SK-N-MC (cell line): ENCODE measurements at regions not wholly inside any gene's neighbourhood (a gene's known extent, or its start where the extent isn't known, plus 50 kb on each side); places are given as distances from the start of the nearest gene placed in this dataset.

Source experiments
- EZH2 ChIP-seq: fragments of 200-600 bp; sonication (generic); IDR thresholded peaks from one replicate; pipeline ENCODE4 v1.6.1; 2017; ENCODE audit warnings: antibody characterized with exemption
- POLR2AphosphoS5 ChIP-seq: IDR thresholded peaks from 2 replicates; pipeline ENCODE4 v1.6.1; 2012; ENCODE audit warnings: mild to moderate bottlenecking, low read depth, low read length, borderline replicate concordance

DNA sequence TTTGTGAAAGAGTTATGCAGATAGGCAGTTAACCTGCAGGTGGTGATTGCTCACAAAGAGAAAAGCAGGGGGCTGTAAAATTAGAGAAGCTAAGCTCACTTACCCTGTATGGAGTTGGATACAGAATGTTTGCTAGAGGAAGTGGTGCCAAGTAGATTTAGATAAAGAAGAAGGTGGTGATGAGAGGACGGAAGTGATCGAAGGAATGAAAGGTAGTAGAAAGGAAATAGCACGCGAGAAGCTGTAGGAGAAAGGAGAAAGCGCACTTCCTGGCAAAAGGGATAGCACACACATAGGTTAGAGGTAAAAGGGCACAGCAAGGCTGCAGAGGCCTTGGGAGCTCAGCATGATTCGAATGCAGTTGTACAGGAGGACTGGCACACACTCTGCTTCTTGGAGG lies 87.3 kb upstream of the CTSC start:
- TF ChIP-seq POLR2AphosphoS5 (no peak), EZH2 (no peak)
